Fibroblast of lung (primary cell): ENCODE measurements at regions not wholly inside any gene's neighbourhood (a gene's known extent, or its start where the extent isn't known, plus 50 kb on each side); places are given as distances from the start of the nearest gene placed in this dataset.
"Not testable (repeated sequence)": the region's sequence is repeated elsewhere in the genome, so short reads cannot be mapped to it uniquely, and the experiment has no call there.

Source experiments
- EZH2 ChIP-seq: IDR thresholded peaks from 2 replicates; pipeline ENCODE4 v1.5.1; 2012; ENCODE audit warnings: low read length, control low read depth, mild to moderate bottlenecking; ENCODE audit errors: missing control alignments
- TF ChIP-seq, protein P1 (sequence below), 2 donors: IDR thresholded peaks in 1 of 2; conservative IDR thresholded peaks in 1 of 2; 1 replicate in 1 of 2; 2 replicates in 1 of 2; pipeline ENCODE4 v1.5.1; 2011 to 2012; ENCODE audit warnings: low read length in 2 of 2, control low read depth in 1 of 2, inconsistent platforms in 1 of 2, low read depth in 1 of 2, mild to moderate bottlenecking in 1 of 2

DNA sequence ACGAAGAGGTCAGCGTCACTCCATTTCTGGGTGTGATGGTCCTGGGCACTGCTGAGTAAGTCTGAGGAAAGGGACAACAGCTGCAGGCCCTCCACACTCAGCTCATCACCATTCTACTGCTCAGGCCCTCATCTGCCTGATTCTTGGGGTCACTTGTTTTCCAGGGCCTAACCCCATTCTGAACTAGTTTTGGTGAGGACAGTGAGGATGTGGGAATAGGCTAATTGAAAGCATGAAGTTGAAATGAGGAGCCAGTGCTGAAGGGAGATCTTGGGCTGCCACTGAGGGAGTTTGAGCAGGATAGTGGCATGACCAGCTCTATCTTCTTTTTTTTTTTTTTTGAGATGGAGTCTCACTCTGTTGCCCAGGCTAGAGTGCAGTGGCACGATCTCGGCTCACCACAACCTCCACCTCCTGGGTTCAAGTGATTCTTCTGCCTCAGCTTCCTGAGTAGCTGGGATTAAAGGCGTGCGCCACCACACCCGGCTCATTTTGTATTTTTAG lies 155.7 kb downstream of the VEGFA start:
- TF ChIP-seq, protein P1, sequence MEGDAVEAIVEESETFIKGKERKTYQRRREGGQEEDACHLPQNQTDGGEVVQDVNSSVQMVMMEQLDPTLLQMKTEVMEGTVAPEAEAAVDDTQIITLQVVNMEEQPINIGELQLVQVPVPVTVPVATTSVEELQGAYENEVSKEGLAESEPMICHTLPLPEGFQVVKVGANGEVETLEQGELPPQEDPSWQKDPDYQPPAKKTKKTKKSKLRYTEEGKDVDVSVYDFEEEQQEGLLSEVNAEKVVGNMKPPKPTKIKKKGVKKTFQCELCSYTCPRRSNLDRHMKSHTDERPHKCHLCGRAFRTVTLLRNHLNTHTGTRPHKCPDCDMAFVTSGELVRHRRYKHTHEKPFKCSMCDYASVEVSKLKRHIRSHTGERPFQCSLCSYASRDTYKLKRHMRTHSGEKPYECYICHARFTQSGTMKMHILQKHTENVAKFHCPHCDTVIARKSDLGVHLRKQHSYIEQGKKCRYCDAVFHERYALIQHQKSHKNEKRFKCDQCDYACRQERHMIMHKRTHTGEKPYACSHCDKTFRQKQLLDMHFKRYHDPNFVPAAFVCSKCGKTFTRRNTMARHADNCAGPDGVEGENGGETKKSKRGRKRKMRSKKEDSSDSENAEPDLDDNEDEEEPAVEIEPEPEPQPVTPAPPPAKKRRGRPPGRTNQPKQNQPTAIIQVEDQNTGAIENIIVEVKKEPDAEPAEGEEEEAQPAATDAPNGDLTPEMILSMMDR (conservative IDR thresholded peaks at IDR 0.05 in 1 of 2, IDR thresholded peaks at IDR 0.05 in 1 of 2; ENCODE audit: low read depth in 1 of 2, low read length in 2 of 2) = not testable (repeated sequence)
- TF ChIP-seq EZH2 = not testable (repeated sequence)
